ENCODE measurements at regions not wholly inside any gene's neighbourhood (a gene's known extent, or its start where the extent isn't known, plus 50 kb on each side); places are given as distances from the start of the nearest gene placed in this dataset.

DNA sequence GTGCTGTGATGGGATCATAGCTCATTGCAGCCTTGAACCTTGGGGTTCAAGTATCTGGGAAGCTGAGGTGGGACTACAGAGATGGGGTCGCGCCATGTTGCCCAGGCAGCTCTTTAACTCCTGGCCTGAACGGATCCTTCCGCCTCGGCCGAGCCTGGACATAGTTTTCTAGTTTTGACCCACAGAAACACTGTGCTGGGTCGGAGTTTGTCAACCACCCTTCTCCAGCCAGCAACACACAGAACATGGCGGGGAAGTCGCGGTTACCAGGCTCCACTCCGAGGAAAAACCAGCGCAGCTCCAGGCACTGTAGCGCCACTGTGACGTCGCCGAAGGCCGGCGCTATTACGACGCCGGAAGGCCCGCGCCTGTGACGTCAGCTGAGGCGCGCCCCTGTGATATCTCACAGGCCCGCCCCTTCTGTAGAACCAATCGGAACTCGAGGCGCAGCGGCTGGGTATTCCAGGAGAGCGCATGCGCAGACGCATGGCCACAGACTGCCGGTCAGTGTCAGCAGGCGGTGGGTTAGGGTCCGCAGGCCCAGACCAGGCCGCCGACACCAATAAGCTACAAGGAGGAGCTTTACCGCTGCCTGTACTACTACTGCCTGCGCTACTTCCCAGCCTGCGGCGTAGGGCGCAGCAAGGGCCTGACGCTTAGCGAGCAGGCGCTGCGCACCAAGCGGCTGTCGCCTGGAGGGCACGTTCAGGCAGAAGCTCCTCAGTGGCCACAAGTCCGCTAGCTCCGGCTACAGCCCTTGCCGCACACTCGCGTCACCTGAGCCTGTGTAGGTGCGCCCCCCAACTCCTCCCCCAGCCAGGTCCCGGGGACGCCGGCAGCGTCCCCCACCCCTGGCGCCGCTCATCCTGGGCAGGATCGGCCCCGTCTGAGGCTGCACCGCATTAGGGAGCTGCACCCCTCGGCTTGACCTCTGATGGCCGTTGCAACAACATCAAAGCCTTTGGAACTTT, 135.2 kb upstream of the KCTD7 start (continued):
- TF ChIP-seq, protein P1, sequence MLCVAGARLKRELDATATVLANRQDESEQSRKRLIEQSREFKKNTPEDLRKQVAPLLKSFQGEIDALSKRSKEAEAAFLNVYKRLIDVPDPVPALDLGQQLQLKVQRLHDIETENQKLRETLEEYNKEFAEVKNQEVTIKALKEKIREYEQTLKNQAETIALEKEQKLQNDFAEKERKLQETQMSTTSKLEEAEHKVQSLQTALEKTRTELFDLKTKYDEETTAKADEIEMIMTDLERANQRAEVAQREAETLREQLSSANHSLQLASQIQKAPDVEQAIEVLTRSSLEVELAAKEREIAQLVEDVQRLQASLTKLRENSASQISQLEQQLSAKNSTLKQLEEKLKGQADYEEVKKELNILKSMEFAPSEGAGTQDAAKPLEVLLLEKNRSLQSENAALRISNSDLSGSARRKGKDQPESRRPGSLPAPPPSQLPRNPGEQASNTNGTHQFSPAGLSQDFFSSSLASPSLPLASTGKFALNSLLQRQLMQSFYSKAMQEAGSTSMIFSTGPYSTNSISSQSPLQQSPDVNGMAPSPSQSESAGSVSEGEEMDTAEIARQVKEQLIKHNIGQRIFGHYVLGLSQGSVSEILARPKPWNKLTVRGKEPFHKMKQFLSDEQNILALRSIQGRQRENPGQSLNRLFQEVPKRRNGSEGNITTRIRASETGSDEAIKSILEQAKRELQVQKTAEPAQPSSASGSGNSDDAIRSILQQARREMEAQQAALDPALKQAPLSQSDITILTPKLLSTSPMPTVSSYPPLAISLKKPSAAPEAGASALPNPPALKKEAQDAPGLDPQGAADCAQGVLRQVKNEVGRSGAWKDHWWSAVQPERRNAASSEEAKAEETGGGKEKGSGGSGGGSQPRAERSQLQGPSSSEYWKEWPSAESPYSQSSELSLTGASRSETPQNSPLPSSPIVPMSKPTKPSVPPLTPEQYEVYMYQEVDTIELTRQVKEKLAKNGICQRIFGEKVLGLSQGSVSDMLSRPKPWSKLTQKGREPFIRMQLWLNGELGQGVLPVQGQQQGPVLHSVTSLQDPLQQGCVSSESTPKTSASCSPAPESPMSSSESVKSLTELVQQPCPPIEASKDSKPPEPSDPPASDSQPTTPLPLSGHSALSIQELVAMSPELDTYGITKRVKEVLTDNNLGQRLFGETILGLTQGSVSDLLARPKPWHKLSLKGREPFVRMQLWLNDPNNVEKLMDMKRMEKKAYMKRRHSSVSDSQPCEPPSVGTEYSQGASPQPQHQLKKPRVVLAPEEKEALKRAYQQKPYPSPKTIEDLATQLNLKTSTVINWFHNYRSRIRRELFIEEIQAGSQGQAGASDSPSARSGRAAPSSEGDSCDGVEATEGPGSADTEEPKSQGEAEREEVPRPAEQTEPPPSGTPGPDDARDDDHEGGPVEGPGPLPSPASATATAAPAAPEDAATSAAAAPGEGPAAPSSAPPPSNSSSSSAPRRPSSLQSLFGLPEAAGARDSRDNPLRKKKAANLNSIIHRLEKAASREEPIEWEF (IDR thresholded peaks at IDR 0.05; ENCODE audit: insufficient replicate concordance, low read depth, low read length): no peak
- TF ChIP-seq SRF (IDR thresholded peaks at IDR 0.05; ENCODE audit: low read depth in 2 of 2, low read length in 2 of 2) (0 out of 4 replicates have a peak, but pooled peaks of 1 of the 2 experiments have one; percentile 24), CBX5 (IDR thresholded peaks at IDR 0.05; ENCODE audit: low read depth) (no peak), MEF2A (IDR thresholded peaks at IDR 0.05; ENCODE audit: insufficient read depth, low read depth, low read length) (no peak), IKZF1 (conservative IDR thresholded peaks at IDR 0.05) (peak; percentile 74), KDM1A (IDR thresholded peaks at IDR 0.05; ENCODE audit: borderline replicate concordance) (no peak), TARDBP (IDR thresholded peaks at IDR 0.05; ENCODE audit: borderline replicate concordance) (no peak), MYB (IDR thresholded peaks at IDR 0.05; ENCODE audit: borderline replicate concordance, low read depth, low read length) (no peak), WRNIP1 (IDR thresholded peaks at IDR 0.05; ENCODE audit: borderline replicate concordance, low read depth, low read length) (no peak), SREBF1 (IDR thresholded peaks at IDR 0.05; ENCODE audit: low read length) (no peak), CHD2 (IDR thresholded peaks at IDR 0.05; ENCODE audit: borderline replicate concordance, low read depth, low read length) (no peak), SIN3A (IDR thresholded peaks at IDR 0.05; ENCODE audit: low read depth, low read length) (no peak), POU2F2 (IDR thresholded peaks at IDR 0.05; ENCODE audit: borderline replicate concordance, low read depth, low read length) (peak; percentile 42; the same call in 1 of the 3 replicates), JUNB (IDR thresholded peaks at IDR 0.05) (no peak), ATF7 (IDR thresholded peaks at IDR 0.05; ENCODE audit: low read depth) (peak; percentile 93)
- TF ChIP-seq, protein P2, sequence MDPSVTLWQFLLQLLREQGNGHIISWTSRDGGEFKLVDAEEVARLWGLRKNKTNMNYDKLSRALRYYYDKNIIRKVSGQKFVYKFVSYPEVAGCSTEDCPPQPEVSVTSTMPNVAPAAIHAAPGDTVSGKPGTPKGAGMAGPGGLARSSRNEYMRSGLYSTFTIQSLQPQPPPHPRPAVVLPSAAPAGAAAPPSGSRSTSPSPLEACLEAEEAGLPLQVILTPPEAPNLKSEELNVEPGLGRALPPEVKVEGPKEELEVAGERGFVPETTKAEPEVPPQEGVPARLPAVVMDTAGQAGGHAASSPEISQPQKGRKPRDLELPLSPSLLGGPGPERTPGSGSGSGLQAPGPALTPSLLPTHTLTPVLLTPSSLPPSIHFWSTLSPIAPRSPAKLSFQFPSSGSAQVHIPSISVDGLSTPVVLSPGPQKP (IDR thresholded peaks at IDR 0.05; ENCODE audit: low read depth, low read length): no peak
- TF ChIP-seq, protein P3, sequence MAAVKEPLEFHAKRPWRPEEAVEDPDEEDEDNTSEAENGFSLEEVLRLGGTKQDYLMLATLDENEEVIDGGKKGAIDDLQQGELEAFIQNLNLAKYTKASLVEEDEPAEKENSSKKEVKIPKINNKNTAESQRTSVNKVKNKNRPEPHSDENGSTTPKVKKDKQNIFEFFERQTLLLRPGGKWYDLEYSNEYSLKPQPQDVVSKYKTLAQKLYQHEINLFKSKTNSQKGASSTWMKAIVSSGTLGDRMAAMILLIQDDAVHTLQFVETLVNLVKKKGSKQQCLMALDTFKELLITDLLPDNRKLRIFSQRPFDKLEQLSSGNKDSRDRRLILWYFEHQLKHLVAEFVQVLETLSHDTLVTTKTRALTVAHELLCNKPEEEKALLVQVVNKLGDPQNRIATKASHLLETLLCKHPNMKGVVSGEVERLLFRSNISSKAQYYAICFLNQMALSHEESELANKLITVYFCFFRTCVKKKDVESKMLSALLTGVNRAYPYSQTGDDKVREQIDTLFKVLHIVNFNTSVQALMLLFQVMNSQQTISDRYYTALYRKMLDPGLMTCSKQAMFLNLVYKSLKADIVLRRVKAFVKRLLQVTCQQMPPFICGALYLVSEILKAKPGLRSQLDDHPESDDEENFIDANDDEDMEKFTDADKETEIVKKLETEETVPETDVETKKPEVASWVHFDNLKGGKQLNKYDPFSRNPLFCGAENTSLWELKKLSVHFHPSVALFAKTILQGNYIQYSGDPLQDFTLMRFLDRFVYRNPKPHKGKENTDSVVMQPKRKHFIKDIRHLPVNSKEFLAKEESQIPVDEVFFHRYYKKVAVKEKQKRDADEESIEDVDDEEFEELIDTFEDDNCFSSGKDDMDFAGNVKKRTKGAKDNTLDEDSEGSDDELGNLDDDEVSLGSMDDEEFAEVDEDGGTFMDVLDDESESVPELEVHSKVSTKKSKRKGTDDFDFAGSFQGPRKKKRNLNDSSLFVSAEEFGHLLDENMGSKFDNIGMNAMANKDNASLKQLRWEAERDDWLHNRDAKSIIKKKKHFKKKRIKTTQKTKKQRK (IDR thresholded peaks at IDR 0.05; ENCODE audit: low read depth, low read length): no peak

Data from GM12878 (cell line).